ENCODE measurements at regions not wholly inside any gene's neighbourhood (a gene's known extent, or its start where the extent isn't known, plus 50 kb on each side); places are given as distances from the start of the nearest gene placed in this dataset.

DNA sequence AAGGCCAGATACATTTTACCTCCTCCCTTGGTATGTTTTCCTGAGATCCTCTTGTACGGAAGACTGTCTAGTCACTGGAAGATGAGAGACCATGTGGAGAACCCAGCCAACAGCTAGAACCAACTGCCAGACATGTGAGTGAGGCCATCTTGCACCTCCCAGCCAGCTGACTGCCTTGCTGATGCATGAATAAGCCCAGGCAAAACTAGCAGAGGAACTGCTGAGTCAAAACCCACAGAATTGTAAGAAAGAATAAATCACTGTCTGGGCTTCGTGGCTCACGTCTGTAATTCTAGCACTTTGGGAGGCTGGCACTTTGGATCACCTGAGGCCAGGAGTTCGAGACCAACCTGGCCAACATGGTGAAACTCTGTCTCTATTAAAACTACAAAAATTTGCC, 160.0 kb downstream of the TPH2 start:
- TF ChIP-seq, protein P1, sequence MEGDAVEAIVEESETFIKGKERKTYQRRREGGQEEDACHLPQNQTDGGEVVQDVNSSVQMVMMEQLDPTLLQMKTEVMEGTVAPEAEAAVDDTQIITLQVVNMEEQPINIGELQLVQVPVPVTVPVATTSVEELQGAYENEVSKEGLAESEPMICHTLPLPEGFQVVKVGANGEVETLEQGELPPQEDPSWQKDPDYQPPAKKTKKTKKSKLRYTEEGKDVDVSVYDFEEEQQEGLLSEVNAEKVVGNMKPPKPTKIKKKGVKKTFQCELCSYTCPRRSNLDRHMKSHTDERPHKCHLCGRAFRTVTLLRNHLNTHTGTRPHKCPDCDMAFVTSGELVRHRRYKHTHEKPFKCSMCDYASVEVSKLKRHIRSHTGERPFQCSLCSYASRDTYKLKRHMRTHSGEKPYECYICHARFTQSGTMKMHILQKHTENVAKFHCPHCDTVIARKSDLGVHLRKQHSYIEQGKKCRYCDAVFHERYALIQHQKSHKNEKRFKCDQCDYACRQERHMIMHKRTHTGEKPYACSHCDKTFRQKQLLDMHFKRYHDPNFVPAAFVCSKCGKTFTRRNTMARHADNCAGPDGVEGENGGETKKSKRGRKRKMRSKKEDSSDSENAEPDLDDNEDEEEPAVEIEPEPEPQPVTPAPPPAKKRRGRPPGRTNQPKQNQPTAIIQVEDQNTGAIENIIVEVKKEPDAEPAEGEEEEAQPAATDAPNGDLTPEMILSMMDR (IDR thresholded peaks at IDR 0.05): no peak
- no peak for TF ChIP-seq POLR2A (IDR thresholded peaks at IDR 0.05)
- H3K4me3 ChIP-seq: no peak overlapping the region
- intact Hi-C loops (cut with DNase I): no loop called here

DNA sequence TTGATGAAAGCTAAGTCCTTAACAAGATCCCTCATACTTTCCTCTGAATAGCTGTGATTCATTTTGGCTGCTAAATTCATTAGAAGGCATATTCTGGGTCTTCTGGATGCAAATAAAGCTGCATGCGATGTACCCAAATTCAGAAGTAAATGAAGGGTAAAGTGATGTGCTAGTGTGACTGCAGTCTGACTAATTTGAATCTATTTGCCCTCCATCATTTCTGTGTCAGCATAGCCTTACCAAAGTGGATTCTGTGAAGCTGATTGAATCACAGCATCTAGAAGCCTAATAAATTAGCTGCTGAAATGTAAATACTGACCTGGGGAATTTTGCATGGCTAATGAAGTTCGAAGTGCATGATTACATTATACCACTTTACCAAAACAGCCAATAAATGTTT, 162.2 kb downstream of the TPH2 start:
- DNase-seq: no peak
- 81 to 97% (median 83%) methylated on average over 2 of the region's 2 CpGs for WGBS, 4 donors

More for the DNA sequence above, 160.0 kb downstream of the TPH2 start:
- Histone ChIP-seq H3K36me3 (replicated peaks in 1 of 2) (no peaks in the 10 kb centered on the region), H3K27me3 (no peaks in the 10 kb centered on the region), H3K27ac (no peak overlapping the region), H3K4me1 (replicated peaks in 1 of 2) (no peaks in the 10 kb centered on the region), H3K9me3 (replicated peaks in 1 of 3) (no peaks in the 10 kb centered on the region)
- 52 to 68% (median 65%) methylated on average over 4 of the region's 4 CpGs for WGBS, 4 donors
- DNase-seq: no peak

DNA sequence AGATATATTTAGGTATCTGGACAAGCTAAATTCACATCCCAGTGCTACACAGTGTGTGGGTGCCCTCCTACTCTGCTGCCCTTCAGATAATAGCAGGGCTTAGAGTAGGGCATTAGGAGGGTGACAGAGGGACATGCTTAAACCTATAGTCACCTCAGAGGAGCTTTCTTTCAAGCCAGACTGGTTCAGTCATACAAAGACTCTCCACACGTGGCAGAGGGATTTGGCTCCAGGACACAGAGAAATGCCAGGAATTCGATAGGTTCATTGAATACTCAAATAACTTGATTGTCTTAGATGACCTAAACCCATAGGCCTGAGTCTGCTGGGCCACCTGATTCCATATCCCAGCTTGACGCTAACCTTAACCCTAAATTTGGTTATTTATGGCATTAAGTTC, 163.5 kb downstream of the TPH2 start:
- no peak overlapping the region for H3K4me3 ChIP-seq
- no peak for TF ChIP-seq POLR2A (IDR thresholded peaks at IDR 0.05)
- TF ChIP-seq, protein P1 (IDR thresholded peaks at IDR 0.05): no peak
- H3K27me3 ChIP-seq: no peaks in the 10 kb centered on the region
- 57 to 87% (median 73%) methylated on average over 3 of the region's 3 CpGs for WGBS, 4 donors
- intact Hi-C loops (cut with DNase I): no loop called here
- H3K36me3 ChIP-seq (replicated peaks in 1 of 2): no peaks in the 10 kb centered on the region
- no peak for DNase-seq
- H3K9me3 ChIP-seq (replicated peaks in 1 of 3): no peaks in the 10 kb centered on the region
- H3K27ac ChIP-seq: no peak overlapping the region
- no peaks in the 10 kb centered on the region for H3K4me1 ChIP-seq (replicated peaks in 1 of 2)

More for the DNA sequence above, 162.2 kb downstream of the TPH2 start:
- no peaks in the 10 kb centered on the region for H3K9me3 ChIP-seq (replicated peaks in 1 of 3)
- no peaks in the 10 kb centered on the region for H3K27me3 ChIP-seq
- no peaks in the 10 kb centered on the region for H3K4me1 ChIP-seq (replicated peaks in 1 of 2)
- H3K36me3 ChIP-seq (replicated peaks in 1 of 2): no peaks in the 10 kb centered on the region
- TF ChIP-seq POLR2A (IDR thresholded peaks at IDR 0.05): no peak
- TF ChIP-seq, protein P1 (IDR thresholded peaks at IDR 0.05): no peak
- no peak overlapping the region for H3K4me3 ChIP-seq
- no peak overlapping the region for H3K27ac ChIP-seq
- intact Hi-C loops (cut with DNase I): no loop called here

DNA sequence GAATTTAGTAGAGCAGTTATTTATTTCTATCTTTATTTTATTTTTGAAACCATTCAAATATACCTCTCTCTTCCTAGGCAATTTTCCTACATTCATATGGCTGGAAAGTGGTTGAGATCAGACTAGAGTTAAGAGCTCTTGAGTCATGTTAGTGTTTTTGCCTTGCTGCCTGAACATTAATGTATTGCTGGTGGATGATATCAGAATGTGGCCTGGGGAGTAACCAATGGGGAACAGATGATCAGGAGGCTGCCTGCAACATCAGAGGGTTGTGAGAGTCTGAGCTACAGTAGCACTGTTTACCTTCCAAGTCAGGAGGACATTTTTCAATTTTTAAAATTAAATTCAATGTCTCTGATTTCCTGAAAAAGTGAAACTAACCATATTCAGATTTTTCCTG, 166.3 kb upstream of the TRHDE start:
- TF ChIP-seq, protein P1 (IDR thresholded peaks at IDR 0.05): no peak
- no peak for TF ChIP-seq POLR2A (IDR thresholded peaks at IDR 0.05)
- Histone ChIP-seq H3K4me3 (no peak overlapping the region), H3K27ac (no peak overlapping the region), H3K36me3 (replicated peaks in 1 of 2) (no peaks in the 10 kb centered on the region), H3K4me1 (replicated peaks in 1 of 2) (no peaks in the 10 kb centered on the region), H3K27me3 (no peaks in the 10 kb centered on the region), H3K9me3 (replicated peaks in 1 of 3) (no peaks in the 10 kb centered on the region)
- no peak for DNase-seq
- intact Hi-C loops (cut with DNase I): no loop called here

All from adrenal gland (tissue), 9 donors.